HG02623 (cell line): ENCODE measurements at regions not wholly inside any gene's neighbourhood (a gene's known extent, or its start where the extent isn't known, plus 50 kb on each side); places are given as distances from the start of the nearest gene placed in this dataset.
"Not testable (repeated sequence)": the region's sequence is repeated elsewhere in the genome, so short reads cannot be mapped to it uniquely, and the experiment has no call there.

Source experiments
- ATAC-seq: cut with Tn5 transposase; IDR thresholded peaks from one replicate; pipeline ENCODE4 v1.9.1; 2021; ENCODE audit warnings: moderate library complexity; ENCODE audit not compliant: unreplicated experiment

DNA sequence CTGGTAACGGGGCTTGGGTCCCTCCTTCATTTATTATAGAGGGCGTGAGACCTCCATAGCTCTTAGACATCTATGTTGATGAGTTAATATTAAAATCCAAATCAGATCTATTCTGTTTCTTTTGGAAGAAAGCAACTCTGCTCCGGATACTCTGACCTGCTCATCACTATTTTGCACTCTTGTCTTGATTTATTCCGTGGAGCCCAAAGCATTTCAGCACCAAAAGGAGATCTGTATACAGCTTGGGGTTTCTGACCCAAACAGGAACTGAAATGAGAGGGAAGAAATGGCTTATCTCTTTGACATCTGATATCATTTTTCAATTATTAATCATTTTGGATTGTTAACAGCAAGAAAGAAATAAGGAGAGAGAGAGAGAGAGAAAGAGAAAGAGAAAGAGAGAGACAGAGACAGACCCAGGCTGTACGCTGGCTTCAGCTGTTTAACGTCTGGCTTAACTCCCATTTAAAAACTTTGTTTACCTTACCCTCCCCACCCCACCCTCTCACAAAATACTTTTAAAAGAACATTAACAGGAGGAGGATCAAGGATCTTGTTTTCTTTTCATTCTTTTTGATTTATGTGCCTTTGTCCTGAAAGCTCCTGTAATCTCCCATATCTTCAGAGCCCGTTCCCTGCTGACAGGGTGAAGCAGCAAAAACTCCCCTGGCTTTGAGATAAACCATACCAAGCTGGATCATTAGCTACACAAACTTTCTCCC, 231.4 kb upstream of the TUT7 start:
- ATAC-seq: no peak

- no peak for ATAC-seq
These were observed 226.5 kb upstream of the TUT7 start for GRCh38 chr9:86580688-86581087.

GRCh38 chr9:86578722-86579121, 224.5 kb upstream of the TUT7 start:
- ATAC-seq: no peak

DNA sequence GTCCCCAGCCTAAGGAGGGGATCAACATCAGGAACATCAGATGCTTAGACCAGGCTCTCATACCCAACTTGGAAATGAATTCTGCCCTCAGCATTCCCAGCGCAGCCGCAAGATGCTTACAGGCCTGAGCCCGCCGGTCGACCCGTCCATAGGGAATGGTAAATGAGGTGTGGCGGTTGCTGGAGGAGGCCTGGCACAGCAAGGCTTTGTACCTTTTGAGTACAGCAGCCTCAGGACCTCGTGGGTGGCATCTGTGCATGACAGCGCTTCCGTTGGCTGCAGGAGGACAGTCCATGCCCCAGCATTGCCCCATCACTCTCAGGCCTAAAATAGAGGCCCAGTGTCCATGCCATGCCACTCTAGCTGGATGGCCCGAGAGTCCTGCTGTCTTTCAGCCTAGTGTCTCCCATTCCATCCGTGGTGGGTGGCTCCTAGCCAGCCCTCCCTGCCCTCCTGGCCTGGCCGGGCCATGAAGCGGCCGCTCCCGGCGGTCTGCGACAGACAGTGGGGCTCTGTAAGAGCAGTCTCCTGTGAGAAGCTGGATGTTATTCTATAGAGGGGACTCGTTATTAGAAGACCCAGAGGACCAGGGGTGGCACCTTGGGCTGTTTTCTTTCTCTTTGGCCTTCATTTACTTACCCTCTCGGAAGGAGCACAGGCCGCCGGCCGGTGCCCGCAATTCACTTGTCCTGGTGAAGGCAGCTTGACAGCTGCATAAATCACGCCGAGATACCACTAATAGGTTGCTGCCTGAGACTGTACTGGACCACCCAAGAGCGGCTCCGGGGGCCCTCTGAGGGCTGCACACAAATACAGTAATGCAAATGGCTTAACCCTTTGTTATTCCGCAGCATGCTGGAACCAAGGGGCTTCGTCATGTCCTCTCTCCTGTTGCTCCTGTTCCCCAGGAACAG, 223.5 kb upstream of the TUT7 start:
- ATAC-seq: no peak

- no peak for ATAC-seq
These were observed 221.8 kb upstream of the TUT7 start for GRCh38 chr9:86575825-86576525.

DNA sequence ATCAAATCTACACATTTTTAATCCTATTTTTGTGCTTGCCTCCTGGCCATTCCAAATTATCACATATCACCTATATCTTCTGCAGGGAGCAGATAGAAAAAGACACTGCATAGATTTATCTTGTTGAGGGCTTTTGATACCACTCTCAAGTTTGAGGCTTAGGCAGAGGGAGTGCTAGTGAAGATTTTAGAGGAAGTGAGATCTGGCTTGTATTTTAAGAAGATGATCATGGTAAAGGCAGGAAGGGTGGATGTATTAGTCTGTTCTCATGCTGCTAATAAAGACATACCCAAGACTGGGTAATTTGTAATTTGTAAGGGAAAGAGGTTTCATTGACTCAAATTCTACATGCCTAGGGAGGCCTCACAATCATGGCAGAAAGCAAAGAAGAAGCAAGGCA, 220.9 kb upstream of the TUT7 start:
- no peak for ATAC-seq

- ATAC-seq: no peak
These were observed 219.7 kb upstream of the TUT7 start for GRCh38 chr9:86573886-86574285.

DNA sequence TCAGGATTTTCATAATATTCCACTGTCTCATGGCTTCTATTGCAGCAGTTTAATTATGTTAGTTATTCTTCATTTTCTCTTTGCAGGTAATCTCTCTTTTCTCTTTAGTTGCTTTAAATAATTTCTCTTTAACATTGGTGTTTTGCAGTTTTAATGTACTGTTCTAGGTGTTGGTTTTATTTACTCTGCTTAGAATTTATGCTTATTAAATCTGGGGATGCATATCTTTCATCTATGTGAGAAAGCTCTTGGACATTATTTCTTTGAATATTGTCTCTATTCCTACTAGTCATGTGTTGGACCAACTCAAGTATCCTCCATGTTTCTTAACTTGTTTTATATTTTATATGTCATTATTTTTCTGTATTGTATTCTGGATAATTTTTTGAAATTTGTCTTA, 218.7 kb upstream of the TUT7 start:
- no peak for ATAC-seq

GRCh38 chr9:86565603-86566002, 211.4 kb upstream of the TUT7 start:
- not testable (repeated sequence) for ATAC-seq

- no peak for ATAC-seq
These were observed 209.7 kb upstream of the TUT7 start for GRCh38 chr9:86563936-86564335.

GRCh38 chr9:86563350-86563749, 209.1 kb upstream of the TUT7 start:
- ATAC-seq: no peak

DNA sequence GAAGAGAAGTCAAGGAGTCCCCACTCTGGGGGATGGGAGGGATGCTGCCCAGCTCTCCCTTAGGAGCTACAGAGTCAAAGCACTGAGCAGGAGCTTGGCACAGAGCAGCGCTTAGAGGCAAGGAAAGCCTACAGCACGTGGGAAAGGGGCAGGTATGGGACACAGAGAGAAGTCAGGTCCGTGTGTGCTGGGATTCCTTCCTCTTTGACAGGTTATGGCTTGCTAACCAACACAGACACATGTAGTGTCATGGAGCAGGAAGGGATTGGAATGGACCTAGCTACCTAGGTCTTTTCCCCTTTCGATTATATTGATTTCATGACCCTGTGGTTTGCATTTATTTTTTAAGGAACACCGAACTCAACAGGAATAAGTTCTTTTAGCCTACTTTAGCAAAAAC, 208.5 kb upstream of the TUT7 start:
- ATAC-seq: no peak

GRCh38 chr9:86557918-86558317, 203.7 kb upstream of the TUT7 start:
- no peak for ATAC-seq

- no peak for ATAC-seq
These were observed 203.0 kb upstream of the TUT7 start for GRCh38 chr9:86557063-86557766.

DNA sequence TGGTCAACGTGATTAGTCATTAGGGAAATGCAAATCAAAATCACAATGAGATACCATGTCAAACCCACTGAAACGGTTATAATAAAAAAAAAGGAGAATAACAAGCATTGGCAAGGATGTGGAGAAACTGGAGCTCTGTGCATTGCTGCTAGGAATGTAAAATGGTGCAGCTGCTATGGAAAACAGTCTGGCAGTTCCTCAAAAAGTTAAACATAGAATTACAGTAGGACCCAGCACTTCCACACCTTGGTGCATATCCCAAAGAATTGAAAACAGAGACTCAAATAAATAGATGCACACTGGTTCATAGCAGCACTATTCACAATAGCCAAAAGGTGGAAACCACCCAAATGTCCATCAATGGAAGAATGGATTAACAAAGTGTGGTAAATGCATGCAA, 201.5 kb upstream of the TUT7 start:
- ATAC-seq: no peak

DNA sequence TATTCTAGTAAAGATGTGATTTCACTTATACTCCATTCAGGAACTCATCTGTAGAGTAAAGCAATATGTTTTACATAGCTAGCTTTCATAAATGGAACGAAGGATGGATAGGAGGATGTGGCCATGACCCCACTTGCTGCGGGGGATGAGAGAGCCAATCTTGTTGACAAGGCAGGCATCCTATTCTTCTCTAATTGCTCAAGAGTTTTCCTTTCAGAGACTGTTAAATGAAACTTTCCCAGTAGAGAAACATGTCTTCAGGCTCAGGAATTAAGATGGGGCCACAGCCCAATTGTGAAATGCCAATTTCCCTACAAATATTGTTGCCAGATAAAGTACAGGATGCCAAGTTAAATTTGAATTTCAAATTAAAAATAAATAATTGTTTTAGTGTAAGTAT, 196.2 kb upstream of the TUT7 start:
- ATAC-seq: no peak

- no peak for ATAC-seq
These were observed 195.7 kb upstream of the TUT7 start for GRCh38 chr9:86549920-86550319.

DNA sequence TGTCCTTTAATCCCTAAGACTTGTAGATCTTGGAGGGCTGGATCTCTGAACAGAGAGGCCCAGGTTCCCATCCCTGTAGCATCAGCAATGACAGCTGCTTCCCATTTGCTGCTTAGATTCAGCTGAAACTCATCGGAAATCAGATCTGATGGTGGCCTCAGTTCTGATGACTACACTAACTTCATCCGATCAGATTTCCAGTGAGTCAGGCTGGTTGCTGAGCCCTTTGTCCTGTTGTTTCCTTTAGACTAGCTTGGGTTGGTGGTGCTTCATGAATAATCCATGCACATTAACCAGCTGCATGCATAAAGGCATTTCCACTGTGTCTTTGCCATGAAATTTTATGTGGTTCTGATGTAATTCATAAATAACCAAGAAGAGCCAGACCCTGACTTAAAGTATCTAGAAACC, 195.2 kb upstream of the TUT7 start:
- no peak for ATAC-seq

DNA sequence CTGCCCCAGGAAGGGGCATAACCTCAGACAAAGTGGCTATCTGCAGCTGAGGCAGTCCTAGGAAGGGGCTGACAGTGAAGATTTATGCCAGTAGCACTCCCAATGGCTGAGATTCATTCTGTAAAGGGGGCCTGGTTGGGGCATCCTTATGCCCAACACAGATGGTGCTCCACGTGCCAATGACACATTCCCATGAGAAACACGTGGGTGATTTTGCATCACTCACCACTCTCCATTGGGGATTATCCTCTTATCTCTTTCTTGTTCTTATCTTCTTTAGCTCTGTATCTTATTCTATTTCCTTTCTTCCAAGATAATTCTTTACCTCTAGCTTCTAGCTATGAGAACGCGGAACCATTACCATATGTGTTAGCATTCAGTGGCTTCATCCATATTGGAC, 194.0 kb upstream of the TUT7 start:
- no peak for ATAC-seq

DNA sequence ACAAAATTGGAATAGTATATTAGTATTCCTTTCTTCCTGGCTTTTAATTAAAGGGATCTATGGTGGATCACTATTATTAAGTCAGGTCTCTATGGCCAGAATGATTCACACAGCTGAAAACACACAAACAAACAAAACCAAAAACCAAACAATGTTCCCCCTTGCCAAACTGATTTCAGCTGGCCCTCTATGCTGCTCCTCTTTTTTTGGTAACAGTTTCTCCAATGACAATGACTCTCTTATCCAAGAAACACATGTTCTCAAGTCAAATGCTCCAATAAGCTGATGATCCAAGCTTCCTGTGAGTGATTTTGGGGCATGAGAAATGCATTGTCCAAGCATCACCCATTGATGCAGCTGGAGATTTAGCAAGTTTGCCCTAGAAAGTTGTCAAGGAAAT, 193.4 kb upstream of the TUT7 start:
- ATAC-seq: no peak

DNA sequence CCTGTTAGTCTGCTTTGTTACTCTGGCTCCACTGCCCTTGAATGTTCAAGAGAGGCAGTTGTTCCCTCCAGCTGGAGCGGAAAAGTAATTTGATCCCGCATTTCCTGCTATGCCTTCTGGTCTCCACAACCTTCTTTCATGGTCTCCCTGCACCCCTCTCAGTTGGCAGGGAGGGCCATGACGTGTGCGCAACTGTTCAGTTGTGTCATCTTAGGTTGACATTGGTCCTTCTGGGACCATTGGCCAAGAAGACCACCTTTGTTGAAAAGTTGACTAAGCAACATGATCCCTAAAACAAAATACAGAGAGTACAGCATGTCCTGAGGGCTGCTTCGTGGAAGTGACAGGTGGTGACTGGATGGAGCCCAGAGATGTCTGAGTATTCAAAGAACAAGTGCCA, 192.5 kb upstream of the TUT7 start:
- no peak for ATAC-seq
